ENCODE measurements at regions not wholly inside any gene's neighbourhood (a gene's known extent, or its start where the extent isn't known, plus 50 kb on each side); places are given as distances from the start of the nearest gene placed in this dataset.

GRCh38 chr6:115613488-115613887 lies 447.2 kb downstream of the FRK start:
- TF ChIP-seq CTCF (conservative IDR thresholded peaks at IDR 0.05; ENCODE audit: low read depth in 2 of 2) (no peak), POLR2AphosphoS5 (IDR thresholded peaks at IDR 0.05; ENCODE audit: low read depth) (no peak), ETS1 (IDR thresholded peaks at IDR 0.05) (no peak), EZH2phosphoT487 (IDR thresholded peaks at IDR 0.05; ENCODE audit: unreplicated experiment) (no peak), CREB1 (CRISPR knock-in tag; IDR thresholded peaks at IDR 0.05; ENCODE audit: low read depth) (no peak), REST (IDR thresholded peaks at IDR 0.05; ENCODE audit: unreplicated experiment) (no peak), JUNB (IDR thresholded peaks at IDR 0.05; ENCODE audit: unreplicated experiment) (no peak), EZH2 (IDR thresholded peaks at IDR 0.05; ENCODE audit: low read depth, unreplicated experiment) (no peak), ZNF331 (CRISPR knock-in tag; IDR thresholded peaks at IDR 0.05; ENCODE audit: low read depth) (no peak)

All from GM23338 (cell line).